ENCODE measurements at regions not wholly inside any gene's neighbourhood (a gene's known extent, or its start where the extent isn't known, plus 50 kb on each side); places are given as distances from the start of the nearest gene placed in this dataset.

DNA sequence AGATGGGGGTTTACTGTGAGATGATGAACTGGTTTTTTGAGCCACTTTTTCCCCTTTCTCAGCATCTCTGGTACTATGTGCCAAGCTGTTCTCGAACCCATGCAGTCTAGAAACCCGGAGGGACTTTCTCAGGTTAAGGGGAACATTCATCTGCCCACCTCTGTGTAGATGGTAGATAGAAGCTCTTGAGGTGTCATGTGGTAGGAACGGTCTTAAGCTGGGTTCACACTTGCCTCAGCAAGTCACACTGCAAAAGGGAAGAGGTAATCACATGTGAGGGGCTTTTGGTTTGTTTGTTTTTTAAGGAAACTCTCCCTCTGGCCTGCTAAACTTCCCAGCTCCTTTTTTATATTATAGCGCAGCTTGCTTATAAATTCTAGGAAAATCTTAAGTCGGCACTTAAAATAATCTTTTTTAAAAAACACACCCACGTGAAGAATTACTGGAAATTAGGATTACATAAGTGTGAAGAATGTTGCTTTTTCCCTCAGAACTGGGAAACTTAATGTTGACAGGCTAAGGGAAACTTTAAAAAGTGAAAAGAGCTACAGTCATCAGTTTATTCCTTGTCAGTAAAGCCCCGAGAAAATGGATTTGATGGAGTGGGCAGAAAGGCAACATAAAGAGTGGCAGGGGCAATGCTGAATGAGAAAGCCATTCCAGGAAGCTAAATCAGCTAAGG lies 430.3 kb downstream of the ARHGEF28 start:
- H3K36me3 ChIP-seq (ENCODE audit: insufficient read depth): no peaks in the 10 kb centered on the region
- no peak overlapping the region for H3K4me2 ChIP-seq
- H3K9me2 ChIP-seq (ENCODE audit: insufficient read depth): no peaks in the 10 kb centered on the region
- no peaks in the 10 kb centered on the region for H3K27me3 ChIP-seq (ENCODE audit: insufficient read depth)
- TF ChIP-seq, protein P1, sequence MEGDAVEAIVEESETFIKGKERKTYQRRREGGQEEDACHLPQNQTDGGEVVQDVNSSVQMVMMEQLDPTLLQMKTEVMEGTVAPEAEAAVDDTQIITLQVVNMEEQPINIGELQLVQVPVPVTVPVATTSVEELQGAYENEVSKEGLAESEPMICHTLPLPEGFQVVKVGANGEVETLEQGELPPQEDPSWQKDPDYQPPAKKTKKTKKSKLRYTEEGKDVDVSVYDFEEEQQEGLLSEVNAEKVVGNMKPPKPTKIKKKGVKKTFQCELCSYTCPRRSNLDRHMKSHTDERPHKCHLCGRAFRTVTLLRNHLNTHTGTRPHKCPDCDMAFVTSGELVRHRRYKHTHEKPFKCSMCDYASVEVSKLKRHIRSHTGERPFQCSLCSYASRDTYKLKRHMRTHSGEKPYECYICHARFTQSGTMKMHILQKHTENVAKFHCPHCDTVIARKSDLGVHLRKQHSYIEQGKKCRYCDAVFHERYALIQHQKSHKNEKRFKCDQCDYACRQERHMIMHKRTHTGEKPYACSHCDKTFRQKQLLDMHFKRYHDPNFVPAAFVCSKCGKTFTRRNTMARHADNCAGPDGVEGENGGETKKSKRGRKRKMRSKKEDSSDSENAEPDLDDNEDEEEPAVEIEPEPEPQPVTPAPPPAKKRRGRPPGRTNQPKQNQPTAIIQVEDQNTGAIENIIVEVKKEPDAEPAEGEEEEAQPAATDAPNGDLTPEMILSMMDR (conservative IDR thresholded peaks at IDR 0.05; ENCODE audit: low read depth in 2 of 2): no peak
- TF ChIP-seq STAT1 (IDR thresholded peaks at IDR 0.05; ENCODE audit: unreplicated experiment): no peak
- no peak for TF ChIP-seq NANOG (IDR thresholded peaks at IDR 0.05; ENCODE audit: borderline replicate concordance)
- Mint-ChIP-seq H3K27ac (no peak overlapping the region), H3K36me3 (ENCODE audit: low read depth) (no peaks in the 10 kb centered on the region), H3K4me3 (no peak overlapping the region), H3K4me1 (peaks cover 22% of the 10 kb centered on the region), H3K9me3 (no peaks in the 10 kb centered on the region), H3K27me3 (ENCODE audit: insufficient read depth, low read depth, poor library complexity) (peaks cover 3% of the 10 kb centered on the region)
- DNase-seq (ENCODE audit: low spot score) (no peak), ATAC-seq (no peak)
- peak overlapping the region; percentile 61 for H2AFZ ChIP-seq
- H3K79me2 ChIP-seq (replicated peaks; ENCODE audit: insufficient read depth): no peaks in the 10 kb centered on the region
- H3K4me3 ChIP-seq: no peak overlapping the region
- no peaks in the 10 kb centered on the region for H4K20me1 ChIP-seq (replicated peaks; ENCODE audit: insufficient read depth)
- no peak overlapping the region for H3K27ac ChIP-seq (ENCODE audit: low read depth)
- peaks cover 9% of the 10 kb centered on the region for H3K4me1 ChIP-seq (ENCODE audit: insufficient read depth)
- H3F3A ChIP-seq (replicated peaks; ENCODE audit: low read depth): no peaks in the 10 kb centered on the region

DNA sequence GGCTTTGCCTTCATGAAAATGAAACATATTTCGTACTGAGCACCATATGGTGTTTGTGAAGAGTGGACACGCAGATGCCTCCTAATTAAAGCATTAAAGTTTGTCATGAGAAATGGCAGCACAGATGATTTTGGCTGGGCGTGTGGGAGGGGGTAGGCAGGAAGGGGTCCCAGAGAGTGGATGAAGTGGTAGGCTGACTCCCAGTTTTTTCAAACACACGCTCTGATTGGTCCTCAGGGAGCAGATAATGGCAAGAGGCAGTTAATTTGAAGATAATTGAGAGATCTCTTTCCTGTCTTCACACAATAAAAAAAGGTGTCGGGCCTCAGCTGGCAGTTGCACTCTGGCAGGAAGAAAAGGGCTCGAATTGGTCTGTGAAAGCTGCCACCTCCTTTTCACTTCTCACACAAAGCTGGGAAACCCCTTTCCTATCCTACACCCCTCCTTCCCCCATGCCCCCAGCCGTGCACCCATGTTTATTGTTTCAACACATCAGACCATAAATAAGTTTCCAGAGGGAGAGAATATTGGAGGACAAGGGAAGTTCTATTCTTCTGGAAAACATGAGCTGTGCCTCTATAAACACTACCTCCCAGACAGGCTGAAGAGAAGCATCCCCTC lies 429.6 kb downstream of the ARHGEF28 start:
- H3K36me3 Mint-ChIP-seq (ENCODE audit: low read depth): no peaks in the 10 kb centered on the region
- Histone ChIP-seq H3K9me2 (ENCODE audit: insufficient read depth) (no peaks in the 10 kb centered on the region), H3K36me3 (ENCODE audit: insufficient read depth) (no peaks in the 10 kb centered on the region), H3K4me3 (no peak overlapping the region), H2AFZ (peak overlapping the region; percentile 61), H3K4me1 (ENCODE audit: insufficient read depth) (peaks cover 9% of the 10 kb centered on the region), H4K20me1 (replicated peaks; ENCODE audit: insufficient read depth) (no peaks in the 10 kb centered on the region), H3F3A (replicated peaks; ENCODE audit: low read depth) (no peaks in the 10 kb centered on the region), H3K79me2 (replicated peaks; ENCODE audit: insufficient read depth) (no peaks in the 10 kb centered on the region), H3K27ac (ENCODE audit: low read depth) (no peak overlapping the region), H3K27me3 (ENCODE audit: insufficient read depth) (no peaks in the 10 kb centered on the region), H3K4me2 (no peak overlapping the region)
- H3K27ac Mint-ChIP-seq: peak overlapping the region; percentile 63; the same call in 1 of the 2 replicates
- peaks cover 3% of the 10 kb centered on the region for H3K27me3 Mint-ChIP-seq (ENCODE audit: insufficient read depth, low read depth, poor library complexity)
- H3K9me3 Mint-ChIP-seq: no peaks in the 10 kb centered on the region
- no peak for DNase-seq (ENCODE audit: low spot score)
- peaks cover 28% of the 10 kb centered on the region for H3K4me1 Mint-ChIP-seq
- ATAC-seq: no peak
- H3K4me3 Mint-ChIP-seq: no peak overlapping the region
- TF ChIP-seq EZH2phosphoT487 (IDR thresholded peaks at IDR 0.05; ENCODE audit: unreplicated experiment): no peak
- no peak for TF ChIP-seq POLR2AphosphoS5 (IDR thresholded peaks at IDR 0.05; ENCODE audit: low read depth)
- TF ChIP-seq EZH2 (IDR thresholded peaks at IDR 0.05; ENCODE audit: low read depth, unreplicated experiment): no peak
- TF ChIP-seq, protein P2, sequence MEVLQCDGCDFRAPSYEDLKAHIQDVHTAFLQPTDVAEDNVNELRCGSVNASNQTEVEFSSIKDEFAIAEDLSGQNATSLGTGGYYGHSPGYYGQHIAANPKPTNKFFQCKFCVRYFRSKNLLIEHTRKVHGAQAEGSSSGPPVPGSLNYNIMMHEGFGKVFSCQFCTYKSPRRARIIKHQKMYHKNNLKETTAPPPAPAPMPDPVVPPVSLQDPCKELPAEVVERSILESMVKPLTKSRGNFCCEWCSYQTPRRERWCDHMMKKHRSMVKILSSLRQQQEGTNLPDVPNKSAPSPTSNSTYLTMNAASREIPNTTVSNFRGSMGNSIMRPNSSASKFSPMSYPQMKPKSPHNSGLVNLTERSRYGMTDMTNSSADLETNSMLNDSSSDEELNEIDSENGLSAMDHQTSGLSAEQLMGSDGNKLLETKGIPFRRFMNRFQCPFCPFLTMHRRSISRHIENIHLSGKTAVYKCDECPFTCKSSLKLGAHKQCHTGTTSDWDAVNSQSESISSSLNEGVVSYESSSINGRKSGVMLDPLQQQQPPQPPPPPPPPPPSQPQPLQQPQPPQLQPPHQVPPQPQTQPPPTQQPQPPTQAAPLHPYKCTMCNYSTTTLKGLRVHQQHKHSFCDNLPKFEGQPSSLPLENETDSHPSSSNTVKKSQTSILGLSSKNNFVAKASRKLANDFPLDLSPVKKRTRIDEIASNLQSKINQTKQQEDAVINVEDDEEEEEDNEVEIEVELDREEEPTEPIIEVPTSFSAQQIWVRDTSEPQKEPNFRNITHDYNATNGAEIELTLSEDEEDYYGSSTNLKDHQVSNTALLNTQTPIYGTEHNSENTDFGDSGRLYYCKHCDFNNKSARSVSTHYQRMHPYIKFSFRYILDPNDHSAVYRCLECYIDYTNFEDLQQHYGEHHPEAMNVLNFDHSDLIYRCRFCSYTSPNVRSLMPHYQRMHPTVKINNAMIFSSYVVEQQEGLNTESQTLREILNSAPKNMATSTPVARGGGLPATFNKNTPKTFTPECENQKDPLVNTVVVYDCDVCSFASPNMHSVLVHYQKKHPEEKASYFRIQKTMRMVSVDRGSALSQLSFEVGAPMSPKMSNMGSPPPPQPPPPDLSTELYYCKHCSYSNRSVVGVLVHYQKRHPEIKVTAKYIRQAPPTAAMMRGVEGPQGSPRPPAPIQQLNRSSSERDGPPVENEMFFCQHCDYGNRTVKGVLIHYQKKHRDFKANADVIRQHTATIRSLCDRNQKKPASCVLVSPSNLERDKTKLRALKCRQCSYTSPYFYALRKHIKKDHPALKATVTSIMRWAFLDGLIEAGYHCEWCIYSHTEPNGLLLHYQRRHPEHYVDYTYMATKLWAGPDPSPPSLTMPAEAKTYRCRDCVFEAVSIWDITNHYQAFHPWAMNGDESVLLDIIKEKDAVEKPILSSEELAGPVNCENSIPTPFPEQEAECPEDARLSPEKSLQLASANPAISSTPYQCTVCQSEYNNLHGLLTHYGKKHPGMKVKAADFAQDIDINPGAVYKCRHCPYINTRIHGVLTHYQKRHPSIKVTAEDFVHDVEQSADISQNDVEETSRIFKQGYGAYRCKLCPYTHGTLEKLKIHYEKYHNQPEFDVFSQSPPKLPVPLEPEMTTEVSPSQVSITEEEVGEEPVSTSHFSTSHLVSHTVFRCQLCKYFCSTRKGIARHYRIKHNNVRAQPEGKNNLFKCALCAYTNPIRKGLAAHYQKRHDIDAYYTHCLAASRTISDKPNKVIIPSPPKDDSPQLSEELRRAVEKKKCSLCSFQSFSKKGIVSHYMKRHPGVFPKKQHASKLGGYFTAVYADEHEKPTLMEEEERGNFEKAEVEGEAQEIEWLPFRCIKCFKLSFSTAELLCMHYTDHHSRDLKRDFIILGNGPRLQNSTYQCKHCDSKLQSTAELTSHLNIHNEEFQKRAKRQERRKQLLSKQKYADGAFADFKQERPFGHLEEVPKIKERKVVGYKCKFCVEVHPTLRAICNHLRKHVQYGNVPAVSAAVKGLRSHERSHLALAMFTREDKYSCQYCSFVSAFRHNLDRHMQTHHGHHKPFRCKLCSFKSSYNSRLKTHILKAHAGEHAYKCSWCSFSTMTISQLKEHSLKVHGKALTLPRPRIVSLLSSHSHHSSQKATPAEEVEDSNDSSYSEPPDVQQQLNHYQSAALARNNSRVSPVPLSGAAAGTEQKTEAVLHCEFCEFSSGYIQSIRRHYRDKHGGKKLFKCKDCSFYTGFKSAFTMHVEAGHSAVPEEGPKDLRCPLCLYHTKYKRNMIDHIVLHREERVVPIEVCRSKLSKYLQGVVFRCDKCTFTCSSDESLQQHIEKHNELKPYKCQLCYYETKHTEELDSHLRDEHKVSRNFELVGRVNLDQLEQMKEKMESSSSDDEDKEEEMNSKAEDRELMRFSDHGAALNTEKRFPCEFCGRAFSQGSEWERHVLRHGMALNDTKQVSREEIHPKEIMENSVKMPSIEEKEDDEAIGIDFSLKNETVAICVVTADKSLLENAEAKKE (CRISPR knock-in tag; IDR thresholded peaks at IDR 0.05): no peak
- no peak for TF ChIP-seq NANOG (IDR thresholded peaks at IDR 0.05; ENCODE audit: borderline replicate concordance)
- TF ChIP-seq, protein P3, sequence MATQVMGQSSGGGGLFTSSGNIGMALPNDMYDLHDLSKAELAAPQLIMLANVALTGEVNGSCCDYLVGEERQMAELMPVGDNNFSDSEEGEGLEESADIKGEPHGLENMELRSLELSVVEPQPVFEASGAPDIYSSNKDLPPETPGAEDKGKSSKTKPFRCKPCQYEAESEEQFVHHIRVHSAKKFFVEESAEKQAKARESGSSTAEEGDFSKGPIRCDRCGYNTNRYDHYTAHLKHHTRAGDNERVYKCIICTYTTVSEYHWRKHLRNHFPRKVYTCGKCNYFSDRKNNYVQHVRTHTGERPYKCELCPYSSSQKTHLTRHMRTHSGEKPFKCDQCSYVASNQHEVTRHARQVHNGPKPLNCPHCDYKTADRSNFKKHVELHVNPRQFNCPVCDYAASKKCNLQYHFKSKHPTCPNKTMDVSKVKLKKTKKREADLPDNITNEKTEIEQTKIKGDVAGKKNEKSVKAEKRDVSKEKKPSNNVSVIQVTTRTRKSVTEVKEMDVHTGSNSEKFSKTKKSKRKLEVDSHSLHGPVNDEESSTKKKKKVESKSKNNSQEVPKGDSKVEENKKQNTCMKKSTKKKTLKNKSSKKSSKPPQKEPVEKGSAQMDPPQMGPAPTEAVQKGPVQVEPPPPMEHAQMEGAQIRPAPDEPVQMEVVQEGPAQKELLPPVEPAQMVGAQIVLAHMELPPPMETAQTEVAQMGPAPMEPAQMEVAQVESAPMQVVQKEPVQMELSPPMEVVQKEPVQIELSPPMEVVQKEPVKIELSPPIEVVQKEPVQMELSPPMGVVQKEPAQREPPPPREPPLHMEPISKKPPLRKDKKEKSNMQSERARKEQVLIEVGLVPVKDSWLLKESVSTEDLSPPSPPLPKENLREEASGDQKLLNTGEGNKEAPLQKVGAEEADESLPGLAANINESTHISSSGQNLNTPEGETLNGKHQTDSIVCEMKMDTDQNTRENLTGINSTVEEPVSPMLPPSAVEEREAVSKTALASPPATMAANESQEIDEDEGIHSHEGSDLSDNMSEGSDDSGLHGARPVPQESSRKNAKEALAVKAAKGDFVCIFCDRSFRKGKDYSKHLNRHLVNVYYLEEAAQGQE (IDR thresholded peaks at IDR 0.05; ENCODE audit: unreplicated experiment): no peak
- TF ChIP-seq CREB1 (CRISPR knock-in tag; IDR thresholded peaks at IDR 0.05; ENCODE audit: low read depth): no peak

All from GM23338 (cell line).